ENCODE measurements at regions not wholly inside any gene's neighbourhood (a gene's known extent, or its start where the extent isn't known, plus 50 kb on each side); places are given as distances from the start of the nearest gene placed in this dataset.
"Not testable (repeated sequence)": the region's sequence is repeated elsewhere in the genome, so short reads cannot be mapped to it uniquely, and the experiment has no call there.

DNA sequence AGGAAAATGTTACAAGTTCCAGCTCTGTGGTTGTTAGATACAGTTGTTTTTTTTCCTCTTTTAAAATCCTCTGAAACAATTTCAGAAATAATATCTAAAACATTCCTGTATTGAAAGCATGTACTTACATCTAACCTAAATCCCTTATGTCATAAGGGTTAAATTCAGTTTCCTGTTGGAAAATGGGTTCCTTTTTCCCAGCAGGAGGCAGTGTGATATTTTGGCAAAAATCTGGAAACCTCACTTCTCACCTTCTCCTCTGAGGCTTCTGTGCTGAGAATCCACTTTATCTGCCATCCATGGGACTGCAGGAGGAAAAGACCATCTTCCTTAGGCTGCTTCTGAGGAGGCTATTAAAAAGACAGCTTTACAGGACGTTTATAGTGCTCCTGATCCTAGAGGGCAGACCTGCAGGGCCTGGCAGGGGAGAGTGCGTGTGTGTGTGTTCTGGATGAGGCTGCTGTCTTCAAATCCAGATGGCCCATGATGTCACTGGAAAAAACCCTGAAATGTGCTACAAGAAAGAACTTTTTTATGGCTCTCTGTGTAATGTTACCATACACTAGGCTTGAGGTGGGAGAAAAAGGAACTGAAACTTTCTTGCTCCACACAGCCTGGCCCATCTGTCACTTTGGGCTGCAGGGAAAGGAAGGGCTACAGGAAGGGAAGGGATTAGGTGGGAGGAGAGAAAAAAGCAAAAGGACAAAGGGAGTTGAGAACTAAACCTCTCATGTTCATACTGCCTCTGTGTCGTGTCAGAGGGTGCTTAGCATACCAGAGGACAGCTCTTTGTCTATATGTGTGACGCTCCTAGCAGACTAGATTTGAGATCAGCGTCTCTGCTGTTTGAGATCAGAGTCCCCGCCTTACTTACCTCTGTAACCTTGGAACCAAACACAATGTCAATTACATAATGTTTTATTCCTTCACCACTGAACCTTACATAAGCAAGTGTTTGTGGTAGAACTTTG, 379.2 kb upstream of the SPAG17 start:
- peak; percentile 1 for DNase-seq

DNA sequence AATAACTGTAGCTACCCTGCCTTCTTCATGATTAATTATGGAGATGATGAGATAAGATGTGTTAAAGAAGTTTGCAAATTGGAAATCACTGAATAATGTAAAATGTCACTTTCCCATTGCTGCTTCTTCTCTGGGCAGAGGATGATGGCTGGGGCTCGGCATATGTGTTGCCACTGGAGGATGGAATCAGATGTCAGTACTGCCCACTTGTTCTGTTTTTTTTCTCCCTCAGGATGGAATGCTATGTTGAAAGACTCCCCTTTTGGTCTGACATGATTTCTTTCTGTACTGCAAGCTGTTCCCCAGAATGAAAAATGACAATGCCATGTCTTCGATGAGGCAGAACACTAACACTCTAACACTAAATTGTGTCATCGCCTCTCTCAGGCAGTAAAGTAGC, 373.9 kb upstream of the SPAG17 start:
- peak; percentile 2 for DNase-seq

DNA sequence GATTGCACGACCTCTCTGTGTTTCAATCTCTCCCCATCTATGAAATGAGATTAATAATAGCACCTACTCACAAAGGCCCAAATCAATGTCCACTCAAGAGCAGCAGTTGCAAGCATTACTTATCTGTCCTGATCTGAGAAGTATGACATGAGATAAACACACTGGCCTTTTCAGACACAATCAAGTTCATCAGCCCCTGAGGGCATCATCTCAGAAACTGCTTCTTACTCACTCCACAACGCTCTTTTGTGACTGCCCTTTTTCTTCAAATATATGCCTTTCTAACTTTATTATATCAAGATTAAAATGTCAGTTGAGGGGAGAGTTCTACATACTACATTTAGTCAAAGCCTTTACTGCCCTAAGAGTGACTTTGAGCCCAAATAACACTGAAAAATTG, 371.9 kb upstream of the SPAG17 start:
- no peak for DNase-seq

DNA sequence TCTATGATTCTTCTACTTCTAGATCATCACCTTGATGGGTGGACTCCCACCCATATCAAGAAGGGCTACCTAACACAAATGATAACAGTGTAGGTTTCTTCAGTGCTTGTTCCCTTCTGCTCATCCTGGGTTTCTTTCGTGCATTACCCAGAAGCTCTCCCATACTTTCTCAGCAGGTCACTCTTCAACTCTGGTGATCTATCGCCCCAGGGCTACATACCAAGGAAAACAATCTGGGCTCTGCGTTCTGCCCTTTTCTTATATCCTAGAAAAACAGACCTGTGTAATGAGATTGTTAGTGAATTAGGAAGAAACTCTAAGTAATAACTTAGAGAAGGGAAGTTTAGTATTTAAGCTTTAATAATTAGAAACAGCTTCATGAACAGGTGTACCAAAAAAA, 370.6 kb upstream of the SPAG17 start:
- DNase-seq: no peak

DNA sequence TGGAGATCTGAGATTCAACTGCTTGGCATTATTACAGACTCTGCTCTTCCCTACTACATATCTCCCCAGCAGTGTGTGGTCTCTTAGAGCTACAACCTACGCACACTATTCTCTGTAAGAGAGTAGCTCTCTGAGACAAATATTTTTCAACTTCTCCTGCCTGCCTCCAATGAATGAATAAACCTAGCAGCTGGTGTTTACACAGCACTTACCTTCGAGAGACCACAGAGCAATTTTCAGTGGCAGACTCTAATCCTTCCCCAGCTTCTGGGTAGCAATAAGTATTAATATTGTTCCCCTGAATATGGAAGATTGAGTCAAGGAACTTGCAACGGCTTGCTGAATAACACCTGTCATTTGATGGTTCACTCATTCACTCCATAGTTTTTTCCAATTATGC, 350.9 kb upstream of the SPAG17 start:
- DNase-seq: no peak

DNA sequence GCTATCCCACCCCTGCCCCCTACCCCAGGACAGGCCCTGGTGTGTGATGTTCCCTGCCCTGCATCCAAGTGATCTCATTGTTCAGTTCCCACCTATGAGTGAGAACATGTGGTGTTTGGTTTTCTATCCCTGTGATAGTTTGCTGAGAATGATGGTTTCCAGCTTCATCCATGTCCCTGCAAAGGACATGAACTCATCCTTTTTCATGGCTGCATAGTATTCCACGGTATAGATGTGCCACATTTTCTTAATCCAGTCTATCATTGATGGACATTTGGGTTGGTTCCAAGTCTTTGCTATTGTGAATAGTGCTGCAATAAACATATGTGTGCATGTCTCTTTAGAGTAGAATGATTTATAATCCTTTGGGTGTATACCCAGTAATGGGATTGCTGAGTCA, 326.9 kb upstream of the SPAG17 start:
- DNase-seq: not testable (repeated sequence)

DNA sequence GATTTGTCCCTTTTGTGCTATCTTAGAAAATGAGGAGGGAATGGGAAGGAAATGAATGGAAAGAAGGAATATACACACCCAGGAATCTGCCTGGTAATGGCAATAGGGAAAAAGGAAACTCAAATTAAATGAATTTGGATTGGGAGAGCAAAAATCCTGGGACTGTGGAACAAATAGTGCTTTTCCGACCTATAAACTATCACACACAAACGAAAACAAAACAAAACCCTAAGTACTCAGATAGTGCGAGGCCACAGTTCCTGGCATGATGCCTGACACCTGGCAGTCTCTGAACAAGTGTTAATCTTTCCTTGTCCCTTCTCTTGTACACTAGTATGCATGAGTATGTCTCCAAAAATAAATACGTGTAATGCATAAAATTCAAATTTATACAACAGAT, 319.8 kb upstream of the SPAG17 start:
- no peak for DNase-seq

DNA sequence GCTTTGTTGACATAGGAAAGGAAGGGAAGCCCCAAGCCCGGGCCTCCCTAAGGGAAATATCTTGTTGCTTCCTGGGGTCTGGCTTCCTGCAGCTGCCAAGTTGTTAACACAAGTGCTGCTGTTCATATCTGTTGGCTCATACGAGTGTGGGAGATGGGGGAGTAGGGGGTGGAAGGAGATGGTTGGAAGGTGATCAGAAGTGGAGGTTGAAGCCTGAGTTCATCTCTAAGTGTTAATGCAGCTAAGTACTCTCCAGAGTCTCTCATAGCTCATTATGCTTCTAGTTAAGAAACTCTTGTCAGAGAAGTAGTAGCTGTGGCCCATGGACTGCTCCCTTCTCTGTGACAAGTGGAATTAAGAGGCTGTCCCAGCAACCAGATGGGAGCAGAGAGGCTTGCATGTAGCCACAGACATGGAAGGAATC, 319.2 kb upstream of the SPAG17 start:
- DNase-seq: peak; percentile 18

DNA sequence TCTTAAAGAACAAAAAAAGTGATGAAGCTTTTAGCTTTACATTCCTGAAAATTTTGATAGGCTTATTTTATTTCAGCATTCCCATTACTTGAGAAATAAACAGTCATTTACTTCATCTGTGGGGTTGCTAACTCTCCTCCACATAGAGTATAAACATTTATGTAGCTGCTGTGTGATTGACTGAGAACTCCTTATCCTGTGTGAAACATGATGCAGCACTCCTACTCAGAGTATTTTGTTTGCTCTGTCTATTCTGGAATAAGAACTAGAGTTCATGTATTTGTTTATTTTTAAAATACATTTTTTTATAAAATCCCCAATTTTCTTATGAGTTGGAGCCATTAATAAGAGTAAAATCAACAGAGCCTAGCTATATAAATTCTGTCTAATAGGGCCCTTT, 318.7 kb upstream of the SPAG17 start:
- no peak for DNase-seq

DNA sequence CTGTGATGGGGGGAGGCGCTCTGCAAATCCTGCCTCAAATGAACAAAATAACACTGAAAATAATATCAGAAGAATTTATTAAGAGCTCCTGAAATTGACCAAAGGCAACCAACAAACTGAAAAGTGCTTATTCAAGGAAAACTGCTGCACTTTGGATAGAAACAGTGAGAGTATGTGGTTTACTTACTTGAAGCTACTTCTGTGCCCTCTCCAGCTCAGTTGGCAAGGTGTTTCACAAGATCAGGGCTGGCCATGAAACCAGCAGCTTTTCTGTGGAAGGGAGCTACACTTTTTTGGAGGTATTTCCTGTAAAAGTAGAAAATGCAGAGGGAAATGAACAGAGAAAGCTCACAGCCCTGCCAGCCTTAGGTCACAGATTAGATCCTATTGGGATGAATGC, 310.0 kb upstream of the SPAG17 start:
- DNase-seq: no peak

DNA sequence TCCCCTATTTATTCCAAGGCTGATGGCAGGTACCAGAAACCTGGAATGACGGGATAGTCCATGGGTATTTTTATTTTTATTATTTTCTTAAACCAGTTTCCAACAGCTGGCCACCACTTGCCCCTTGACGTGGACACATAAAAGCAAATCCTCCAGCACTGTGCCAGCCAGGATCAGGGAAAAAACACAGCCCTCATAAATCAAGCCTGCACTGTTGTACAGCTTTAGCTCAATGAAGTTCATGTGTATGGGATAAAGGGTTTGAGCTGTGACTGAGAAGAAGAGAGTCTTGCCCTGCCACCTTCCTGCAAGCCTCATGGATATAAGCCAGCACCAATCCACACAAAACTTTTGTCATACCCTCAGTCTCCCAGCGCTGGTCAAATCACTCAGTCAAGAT, 303.8 kb upstream of the SPAG17 start:
- no peak for DNase-seq

DNA sequence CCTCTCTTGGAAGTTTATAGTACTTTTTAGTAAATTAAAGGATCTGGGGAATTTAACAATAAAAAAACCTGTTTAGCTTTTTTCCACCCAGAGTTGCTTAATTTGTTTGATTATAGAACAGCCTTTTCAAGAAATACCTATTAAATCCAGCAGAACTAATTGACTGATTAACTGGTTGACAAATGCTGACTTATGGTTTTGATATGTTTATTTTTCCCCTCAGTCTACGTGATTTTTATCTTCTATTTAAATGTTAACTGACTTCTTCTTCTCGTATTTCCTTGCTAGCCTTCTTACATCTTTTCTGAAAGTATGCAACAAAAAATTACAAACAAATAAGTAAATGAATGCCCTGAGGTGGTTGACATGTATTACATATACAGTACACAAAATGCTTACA, 302.9 kb upstream of the SPAG17 start:
- no peak for DNase-seq

DNA sequence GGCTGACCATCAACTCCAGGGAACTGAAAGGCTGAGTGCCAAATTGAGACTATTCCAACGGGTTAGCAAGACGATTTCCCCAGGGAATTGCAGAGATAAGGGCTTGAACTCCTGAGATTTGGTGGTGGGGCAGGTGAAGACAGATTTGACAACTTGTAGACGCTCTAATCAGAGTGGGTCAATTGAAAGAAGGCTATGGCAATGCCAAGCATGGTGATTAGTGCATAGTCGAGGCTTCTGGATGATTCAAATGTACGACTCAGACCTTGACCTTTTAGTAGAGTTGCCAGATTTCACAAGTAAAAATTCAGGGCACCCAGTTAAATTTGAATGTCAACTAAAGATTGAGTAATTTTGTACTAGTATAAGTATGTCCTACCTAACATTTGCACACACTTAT, 302.1 kb upstream of the SPAG17 start:
- DNase-seq: no peak

DNA sequence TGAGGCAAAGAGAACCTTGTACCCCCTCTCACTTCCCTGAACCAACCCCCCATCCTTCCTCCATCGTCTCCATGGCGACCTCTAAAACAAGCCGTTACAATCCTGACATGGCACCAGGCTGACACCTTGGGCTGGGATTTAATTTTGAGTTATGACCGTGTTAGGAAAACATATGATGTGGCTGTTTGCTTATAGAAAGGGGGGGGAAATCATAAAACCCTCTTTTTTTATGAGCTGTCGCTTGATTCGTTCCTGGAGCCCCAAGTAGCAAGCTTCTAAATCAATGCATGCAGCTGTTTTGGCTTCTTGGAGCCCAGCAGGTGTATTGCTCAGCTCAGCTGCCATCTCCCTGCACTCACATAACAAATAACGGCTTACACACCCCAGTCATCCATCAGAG, 301.2 kb upstream of the SPAG17 start:
- DNase-seq: no peak

DNA sequence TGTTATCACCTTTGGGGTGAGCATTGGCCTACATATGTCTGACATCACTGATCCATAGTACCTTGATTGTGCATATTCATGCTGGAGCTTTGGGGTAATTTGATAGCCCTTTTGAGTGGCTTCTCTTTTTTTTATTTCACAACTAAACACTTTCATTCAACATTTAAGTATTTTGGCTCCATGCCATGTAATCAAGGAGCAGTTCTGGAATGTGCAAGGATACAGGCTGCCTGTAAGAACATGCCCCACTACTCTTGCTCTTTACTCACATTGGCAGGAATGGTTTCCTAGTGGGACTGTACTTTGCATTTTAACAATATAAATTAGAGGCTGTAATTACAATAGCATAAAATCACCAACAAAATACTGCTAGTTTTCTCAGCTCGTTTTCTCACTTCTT, 300.7 kb upstream of the SPAG17 start:
- DNase-seq: no peak

DNA sequence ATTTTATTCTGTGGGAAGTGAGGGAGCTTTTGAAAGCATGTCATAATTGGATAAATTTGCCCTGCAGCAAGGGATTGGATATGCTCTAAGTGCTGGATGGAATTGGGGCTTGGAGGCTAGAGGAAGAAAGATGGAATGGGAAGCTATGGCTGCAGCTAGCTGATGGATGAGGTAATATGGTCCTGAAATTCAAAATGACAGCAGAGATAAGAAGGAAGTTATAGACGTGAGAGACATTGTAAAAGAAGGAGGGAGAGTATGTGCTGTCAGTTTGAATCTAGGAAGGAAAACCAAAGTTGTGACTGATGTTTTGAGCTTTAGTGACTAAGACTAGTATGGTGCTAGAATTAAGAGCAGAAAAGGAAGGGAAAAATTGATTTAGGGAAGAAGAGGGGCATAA, 299.9 kb upstream of the SPAG17 start:
- no peak for DNase-seq

DNA sequence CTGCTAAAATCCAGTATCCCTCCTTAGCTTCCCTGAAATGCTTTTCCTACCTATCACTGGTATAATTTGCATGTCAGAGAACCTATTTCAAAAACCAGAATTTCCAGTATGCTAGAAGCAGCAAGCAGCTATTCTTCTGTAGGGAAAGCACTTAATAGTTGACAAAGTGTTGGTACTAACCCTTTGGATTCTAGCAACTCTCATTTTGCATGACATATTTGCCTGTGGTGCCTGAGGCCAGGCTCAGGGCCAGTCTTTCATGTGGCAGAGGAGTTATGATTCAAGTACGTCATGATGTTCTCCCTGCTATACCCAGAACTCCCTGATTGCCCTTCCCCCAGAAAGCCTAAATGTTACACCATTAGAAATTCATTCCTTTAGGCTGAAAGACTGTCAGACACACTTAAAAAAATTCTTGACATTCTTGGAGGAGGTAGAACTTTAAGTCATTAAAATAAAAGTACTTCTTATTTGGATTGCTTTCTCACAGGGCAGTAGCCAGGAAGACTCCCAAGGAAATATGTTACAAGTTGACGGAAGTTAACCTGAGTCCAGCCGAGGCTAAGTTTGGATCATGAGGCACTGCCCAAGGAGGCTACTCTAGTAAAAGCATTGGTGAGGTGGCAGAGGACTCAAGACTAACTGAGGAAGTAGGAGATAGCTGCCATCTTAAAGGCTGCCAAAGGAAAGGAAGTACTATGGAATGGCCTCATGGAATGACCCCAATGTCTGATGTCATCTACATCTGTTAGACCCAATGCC, 298.4 kb upstream of the SPAG17 start:
- DNase-seq: no peak

DNA sequence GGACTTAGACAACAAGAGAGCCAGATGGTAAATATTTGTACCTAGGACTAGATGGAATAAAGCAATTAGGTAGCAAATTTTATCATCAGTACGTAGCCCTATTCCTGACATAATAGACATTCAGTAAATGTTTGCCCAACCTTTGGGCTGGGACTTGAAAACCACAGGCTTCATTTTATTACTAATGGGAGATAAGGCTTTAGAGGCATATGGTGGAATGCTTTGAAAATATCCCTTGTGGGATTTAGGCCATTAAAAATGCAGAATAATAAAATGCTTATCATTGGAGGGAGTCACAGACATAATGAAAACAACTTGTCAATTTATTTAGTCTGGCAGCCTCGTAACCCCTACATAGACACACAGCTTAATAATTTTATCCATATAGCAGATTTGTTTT, 296.1 kb upstream of the SPAG17 start:
- DNase-seq: no peak

DNA sequence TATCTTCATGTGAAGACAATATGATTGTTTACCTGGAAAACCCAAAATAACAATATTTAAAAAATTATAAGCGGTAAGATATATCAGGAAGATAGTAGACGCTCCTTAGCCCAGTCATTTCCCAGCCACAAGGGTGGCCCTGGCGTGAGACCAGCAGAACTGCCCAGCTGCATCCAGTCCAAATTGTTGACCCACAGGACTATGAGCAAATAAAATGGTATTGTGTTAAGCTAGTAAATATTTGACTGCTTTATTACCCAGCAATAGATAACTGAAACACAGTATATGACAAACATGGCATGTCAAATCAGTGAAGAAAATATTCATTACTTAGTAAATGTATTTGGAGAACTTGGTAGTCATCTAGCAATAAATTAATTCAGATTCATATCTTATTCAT, 294.3 kb upstream of the SPAG17 start:
- DNase-seq: no peak

DNA sequence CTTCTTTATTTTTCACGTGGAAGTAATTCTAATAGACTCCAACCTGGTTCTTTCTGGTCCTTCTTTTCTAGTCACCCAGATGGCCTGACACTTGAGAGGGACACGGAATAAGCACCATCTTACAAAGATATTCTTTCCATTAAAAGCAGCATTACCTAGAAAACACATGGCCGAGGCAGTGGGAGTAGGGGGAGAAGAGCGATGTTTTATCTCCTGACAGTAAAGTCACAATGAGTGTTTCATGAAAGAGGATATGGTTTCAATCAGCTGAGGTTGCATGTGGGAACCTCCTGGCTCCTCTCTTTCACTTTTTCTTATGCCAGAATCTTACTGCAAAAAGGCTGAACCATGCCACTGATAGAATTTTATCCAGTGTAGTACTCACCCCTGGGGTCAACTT, 288.8 kb upstream of the SPAG17 start:
- DNase-seq: no peak

DNA sequence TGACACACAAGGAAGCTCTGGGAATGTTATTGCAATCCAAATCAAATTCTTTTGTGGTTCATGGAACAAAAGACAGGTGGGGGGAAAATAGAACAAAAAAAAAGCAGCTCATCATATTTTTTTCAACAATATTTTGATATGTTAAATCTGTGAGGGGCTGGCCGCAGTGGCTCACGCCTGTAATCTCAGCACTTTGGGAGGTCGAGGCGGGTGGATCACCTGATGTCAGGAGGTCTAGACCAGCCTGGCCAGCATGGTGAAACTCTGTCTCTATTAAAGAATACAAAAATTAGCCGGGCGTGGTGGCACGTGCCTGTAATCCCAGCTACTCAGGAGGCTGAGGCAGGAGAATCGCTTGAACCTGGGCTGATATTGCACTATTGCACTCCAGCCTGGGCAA, 279.4 kb upstream of the SPAG17 start:
- DNase-seq: not testable (repeated sequence)

DNA sequence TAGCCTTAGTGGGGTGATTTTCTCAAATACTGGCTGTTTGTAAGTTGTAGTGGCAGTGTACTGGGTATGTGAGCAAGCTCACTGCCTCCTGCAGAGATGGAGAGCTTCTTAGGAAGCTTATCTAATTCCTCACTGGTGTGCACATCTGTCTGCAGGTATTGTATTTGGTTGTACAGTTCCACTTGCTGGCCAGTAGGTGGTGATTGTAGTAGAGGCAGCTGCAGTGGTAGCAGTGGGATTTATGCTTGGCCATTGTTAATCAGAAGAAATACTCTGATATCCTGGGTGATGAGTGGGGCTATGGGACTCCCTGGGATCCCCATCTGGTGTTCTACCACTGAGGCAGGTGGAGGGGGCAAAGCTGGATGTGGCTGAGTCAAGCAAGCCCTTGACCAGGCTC, 276.1 kb upstream of the SPAG17 start:
- DNase-seq: no peak

DNA sequence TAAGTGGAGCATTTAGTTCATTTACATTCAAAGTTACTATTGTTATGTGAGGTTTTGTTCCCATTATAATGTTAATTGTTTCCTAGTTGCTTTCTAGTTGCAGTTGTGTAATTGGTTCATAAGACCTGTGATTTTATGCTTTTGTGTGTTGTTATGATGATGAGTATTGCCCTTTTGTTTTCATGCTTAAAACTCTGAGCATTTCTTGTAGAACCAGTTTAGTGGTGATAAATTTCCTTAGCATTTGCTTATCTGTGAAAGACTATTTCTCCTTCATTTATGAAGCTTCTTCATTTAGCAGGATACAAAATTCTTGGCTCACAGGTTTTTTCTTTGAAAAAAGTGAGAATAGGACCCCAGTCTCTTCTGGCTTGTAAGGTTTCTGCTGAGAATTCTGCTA, 274.8 kb upstream of the SPAG17 start:
- no peak for DNase-seq

DNA sequence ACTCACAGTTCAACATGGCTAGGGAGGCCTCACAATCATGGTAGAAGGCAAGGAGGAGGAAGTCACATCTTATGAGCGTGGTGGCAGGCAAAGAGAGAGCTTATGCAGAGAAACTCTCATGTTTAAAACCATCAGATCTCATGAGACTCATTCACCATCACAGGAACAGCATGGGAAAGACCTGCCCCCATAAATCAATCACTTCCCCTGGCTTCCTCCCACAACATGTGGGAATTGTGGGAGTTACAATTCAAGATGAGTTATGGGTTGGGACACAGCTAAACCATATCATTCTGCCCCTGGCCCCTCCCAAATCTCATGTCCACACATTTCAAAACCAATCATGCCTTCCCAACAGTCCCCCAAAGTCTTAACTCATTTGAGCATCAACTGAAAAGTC, 268.8 kb upstream of the SPAG17 start:
- DNase-seq: peak; percentile 2

All from right kidney (tissue), 1 donor.